PFSK-1 (cell line): ENCODE measurements at regions not wholly inside any gene's neighbourhood (a gene's known extent, or its start where the extent isn't known, plus 50 kb on each side); places are given as distances from the start of the nearest gene placed in this dataset.

Experiments used
- SIN3A ChIP-seq: IDR thresholded peaks from 2 replicates; pipeline ENCODE4 v1.6.1; 2012; ENCODE audit warnings: mild to moderate bottlenecking, low read length, moderate library complexity, borderline replicate concordance; ENCODE audit not compliant: insufficient read depth
- TF ChIP-seq, protein P1 (sequence below), 2 experiments: IDR thresholded peaks; 2 replicates each; pipeline versions ENCODE4 v1.6.1 to v1.8.0; 2011 to 2012; ENCODE audit warnings: low read depth in 2 of 2, low read length in 2 of 2, control low read depth in 1 of 2, inconsistent platforms in 1 of 2, mild to moderate bottlenecking in 1 of 2, moderate library complexity in 1 of 2; ENCODE audit not compliant: insufficient read depth in 1 of 2

DNA sequence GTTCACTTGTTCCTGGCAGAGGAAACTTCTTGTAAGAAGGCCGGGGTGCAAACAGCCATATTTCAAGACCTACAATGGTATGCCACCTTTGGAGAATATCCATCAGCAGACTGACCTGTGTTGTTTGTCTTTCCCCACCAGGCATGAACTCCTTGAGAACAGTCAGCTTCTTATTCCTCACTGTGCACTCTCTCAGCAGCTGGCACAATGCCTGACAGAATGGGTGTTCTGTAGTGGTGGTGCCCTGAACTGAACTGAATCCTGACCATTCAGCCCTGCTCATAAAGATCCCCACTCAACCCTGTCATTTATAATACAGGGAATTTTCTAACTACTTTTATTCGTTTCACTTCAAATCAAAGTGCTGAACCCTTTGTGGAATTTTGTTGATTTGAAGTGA is 206.9 kb downstream of the COX7C start:
- TF ChIP-seq, protein P1, sequence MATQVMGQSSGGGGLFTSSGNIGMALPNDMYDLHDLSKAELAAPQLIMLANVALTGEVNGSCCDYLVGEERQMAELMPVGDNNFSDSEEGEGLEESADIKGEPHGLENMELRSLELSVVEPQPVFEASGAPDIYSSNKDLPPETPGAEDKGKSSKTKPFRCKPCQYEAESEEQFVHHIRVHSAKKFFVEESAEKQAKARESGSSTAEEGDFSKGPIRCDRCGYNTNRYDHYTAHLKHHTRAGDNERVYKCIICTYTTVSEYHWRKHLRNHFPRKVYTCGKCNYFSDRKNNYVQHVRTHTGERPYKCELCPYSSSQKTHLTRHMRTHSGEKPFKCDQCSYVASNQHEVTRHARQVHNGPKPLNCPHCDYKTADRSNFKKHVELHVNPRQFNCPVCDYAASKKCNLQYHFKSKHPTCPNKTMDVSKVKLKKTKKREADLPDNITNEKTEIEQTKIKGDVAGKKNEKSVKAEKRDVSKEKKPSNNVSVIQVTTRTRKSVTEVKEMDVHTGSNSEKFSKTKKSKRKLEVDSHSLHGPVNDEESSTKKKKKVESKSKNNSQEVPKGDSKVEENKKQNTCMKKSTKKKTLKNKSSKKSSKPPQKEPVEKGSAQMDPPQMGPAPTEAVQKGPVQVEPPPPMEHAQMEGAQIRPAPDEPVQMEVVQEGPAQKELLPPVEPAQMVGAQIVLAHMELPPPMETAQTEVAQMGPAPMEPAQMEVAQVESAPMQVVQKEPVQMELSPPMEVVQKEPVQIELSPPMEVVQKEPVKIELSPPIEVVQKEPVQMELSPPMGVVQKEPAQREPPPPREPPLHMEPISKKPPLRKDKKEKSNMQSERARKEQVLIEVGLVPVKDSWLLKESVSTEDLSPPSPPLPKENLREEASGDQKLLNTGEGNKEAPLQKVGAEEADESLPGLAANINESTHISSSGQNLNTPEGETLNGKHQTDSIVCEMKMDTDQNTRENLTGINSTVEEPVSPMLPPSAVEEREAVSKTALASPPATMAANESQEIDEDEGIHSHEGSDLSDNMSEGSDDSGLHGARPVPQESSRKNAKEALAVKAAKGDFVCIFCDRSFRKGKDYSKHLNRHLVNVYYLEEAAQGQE (IDR thresholded peaks at IDR 0.05; ENCODE audit: insufficient read depth in 1 of 2, low read depth in 2 of 2, low read length in 2 of 2), result no peak
- no peak for TF ChIP-seq SIN3A
